Right lobe of liver (tissue), 4 donors: ENCODE measurements at regions not wholly inside any gene's neighbourhood (a gene's known extent, or its start where the extent isn't known, plus 50 kb on each side); places are given as distances from the start of the nearest gene placed in this dataset.

Experiments used
- CTCF ChIP-seq, 4 donors: fragments of 200-600 bp in 3 of 4; fragments of 450-650 bp in 1 of 4; IDR thresholded peaks; one replicate each; pipeline versions ENCODE4 v1.5.1 to v1.8.0; 2016 to 2022; ENCODE audit warnings: antibody characterized with exemption in 4 of 4, mild to moderate bottlenecking in 2 of 4
- POLR2A ChIP-seq: fragments of 450-650 bp; IDR thresholded peaks from one replicate; pipeline ENCODE4 v1.6.1; 2017; ENCODE audit warnings: antibody characterized with exemption, mild to moderate bottlenecking
- donor health status: DM: no; HTN: no; CAD: no.
- donor health status: DM: no; HTN: no; CAD: no.
- donor health status: DM: no; HTN: yes; CAD: no.

GRCh38 chr9:81112627-81113452, 576.5 kb downstream of the TLE1 start:
- TF ChIP-seq CTCF (IDR thresholded peaks at IDR 0.05) (no peak), POLR2A (no peak)
